ENCODE measurements at regions not wholly inside any gene's neighbourhood (a gene's known extent, or its start where the extent isn't known, plus 50 kb on each side); places are given as distances from the start of the nearest gene placed in this dataset.
"Not testable (repeated sequence)": the region's sequence is repeated elsewhere in the genome, so short reads cannot be mapped to it uniquely, and the experiment has no call there.

- not testable (repeated sequence) for DNase-seq
These were observed 526.1 kb downstream of the DTWD2 start for GRCh38 chr5:118462276-118462675.

- no peak for DNase-seq
These were observed 526.9 kb downstream of the DTWD2 start for GRCh38 chr5:118461436-118461835.

- DNase-seq: no peak
These were observed 528.9 kb downstream of the DTWD2 start for GRCh38 chr5:118459490-118459889.

- no peak for DNase-seq
These were observed 532.3 kb downstream of the DTWD2 start for GRCh38 chr5:118456085-118456484.

- no peak for DNase-seq
These were observed 536.6 kb downstream of the DTWD2 start for GRCh38 chr5:118451697-118452247.

GRCh38 chr5:118450554-118451332 lies 537.6 kb downstream of the DTWD2 start:
- DNase-seq: no peak

GRCh38 chr5:118447350-118447749 lies 541.0 kb downstream of the DTWD2 start:
- no peak for DNase-seq

- DNase-seq: no peak
These were observed 546.4 kb downstream of the DTWD2 start for GRCh38 chr5:118441956-118442355.

- no peak for DNase-seq
These were observed 547.3 kb downstream of the DTWD2 start for GRCh38 chr5:118441034-118441433.

- no peak for DNase-seq
These were observed 547.9 kb downstream of the DTWD2 start for GRCh38 chr5:118440496-118440895.

GRCh38 chr5:118439831-118440230 lies 548.5 kb downstream of the DTWD2 start:
- DNase-seq: no peak

GRCh38 chr5:118435131-118435530 lies 553.2 kb downstream of the DTWD2 start:
- DNase-seq: no peak

GRCh38 chr5:118434522-118434921 lies 553.8 kb downstream of the DTWD2 start:
- DNase-seq: no peak

GRCh38 chr5:118430076-118430475 lies 558.3 kb downstream of the DTWD2 start:
- no peak for DNase-seq

GRCh38 chr5:118407958-118408357 lies 580.4 kb downstream of the DTWD2 start:
- no peak for DNase-seq

- no peak for DNase-seq
These were observed 582.7 kb downstream of the DTWD2 start for GRCh38 chr5:118405650-118406061.

- no peak for DNase-seq
These were observed 591.1 kb downstream of the DTWD2 start for GRCh38 chr5:118397236-118397635.

- DNase-seq: no peak
These were observed 595.9 kb downstream of the DTWD2 start for GRCh38 chr5:118392491-118392890.

- DNase-seq: not testable (repeated sequence)
These were observed 605.4 kb downstream of the DTWD2 start for GRCh38 chr5:118382931-118383330.

GRCh38 chr5:118379470-118379869 lies 608.9 kb downstream of the DTWD2 start:
- no peak for DNase-seq

GRCh38 chr5:118378959-118379358 lies 609.4 kb downstream of the DTWD2 start:
- DNase-seq: no peak

- DNase-seq: no peak
These were observed 610.9 kb downstream of the DTWD2 start for GRCh38 chr5:118377420-118377819.

- DNase-seq: no peak
These were observed 616.1 kb downstream of the DTWD2 start for GRCh38 chr5:118371973-118372831.

GRCh38 chr5:118366429-118366828 lies 621.9 kb downstream of the DTWD2 start:
- no peak for DNase-seq
